Activated CD4-positive, alpha-beta T cell treated with anti-CD3 and anti-CD28 coated beads for 24 hours (primary cell): ENCODE measurements at regions not wholly inside any gene's neighbourhood (a gene's known extent, or its start where the extent isn't known, plus 50 kb on each side); places are given as distances from the start of the nearest gene placed in this dataset.

Experiments
- DNase-seq, 2 donors: peaks; one replicate each; pipeline ENCODE4 v3.0.0-alpha.2; 2020; ENCODE audit warnings: low read depth in 2 of 2

DNA sequence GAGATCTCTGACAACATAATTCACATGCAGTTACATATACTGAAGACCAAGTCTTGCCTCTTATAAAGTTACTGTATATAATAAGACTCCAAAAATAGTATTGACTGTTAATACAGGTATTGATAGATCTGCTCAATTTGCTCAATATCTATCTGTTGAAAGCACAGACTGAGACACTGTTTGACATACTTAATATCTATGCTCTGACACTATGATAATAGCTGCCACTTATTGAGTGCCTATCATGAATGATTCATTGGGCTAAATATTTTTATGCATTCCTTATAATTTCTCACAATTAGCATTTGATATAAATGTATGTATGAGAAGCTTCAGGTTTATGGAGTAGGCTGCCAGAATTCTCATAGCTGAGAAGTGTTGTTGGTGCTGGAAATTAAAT is 1600.9 kb upstream of the IGFBP7 start:
- DNase-seq, result no peak

DNA sequence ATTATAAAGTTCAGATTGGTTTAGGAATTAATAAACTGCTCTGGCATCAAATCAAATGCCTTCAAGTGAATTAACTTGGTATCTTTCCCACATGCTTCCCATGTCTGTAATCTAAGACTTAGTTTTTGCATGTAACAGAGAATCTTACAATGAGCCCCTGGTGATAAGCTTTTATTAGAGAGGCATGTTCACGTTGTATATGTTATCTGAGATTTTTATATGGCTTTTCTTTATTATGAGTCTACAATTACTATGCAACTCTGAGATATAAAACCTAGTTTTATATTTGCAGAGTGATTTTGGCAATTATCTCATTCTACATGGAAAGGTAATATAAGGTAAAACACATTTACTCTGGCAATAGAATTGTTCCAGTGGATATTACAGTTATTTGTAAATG is 1578.4 kb upstream of the IGFBP7 start:
- no peak for DNase-seq

DNA sequence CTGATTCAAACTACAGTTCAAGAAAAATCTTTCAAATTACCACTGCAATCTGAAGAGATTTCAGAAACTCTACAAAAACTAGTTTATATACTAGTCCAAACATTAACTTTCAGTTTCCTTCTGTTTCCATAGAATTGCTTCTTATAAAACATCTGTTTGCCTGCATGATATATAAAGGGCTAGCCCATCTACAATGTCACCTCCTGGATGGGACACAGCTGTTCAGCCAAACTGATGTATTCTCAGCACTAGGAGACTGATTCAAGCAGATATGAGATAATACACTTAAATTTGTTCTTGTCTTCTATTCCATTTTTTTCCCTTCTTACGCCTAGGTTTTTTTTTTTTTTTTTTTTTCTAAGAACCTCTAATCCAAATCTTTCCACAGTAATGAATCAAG is 1569.7 kb upstream of the IGFBP7 start:
- no peak for DNase-seq

DNA sequence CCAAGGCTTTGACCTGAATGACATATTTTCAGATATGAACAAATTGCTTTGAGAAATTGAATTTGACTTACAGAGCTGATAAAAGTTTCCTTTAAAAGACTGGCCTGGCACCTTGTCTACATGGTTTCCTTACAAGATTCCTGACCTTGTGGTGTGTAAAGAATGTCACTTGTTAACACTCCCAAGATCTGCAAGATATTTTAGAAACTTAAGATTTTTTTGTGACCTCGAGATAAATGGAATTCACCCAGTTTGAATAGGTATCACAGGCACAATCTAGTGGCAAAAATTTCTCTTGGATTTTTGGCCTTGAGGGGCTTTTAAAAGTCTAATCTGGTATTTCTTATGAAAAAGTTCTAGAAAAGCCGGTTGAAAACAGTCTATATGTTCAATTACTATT is 1568.9 kb upstream of the IGFBP7 start:
- DNase-seq, result no peak

DNA sequence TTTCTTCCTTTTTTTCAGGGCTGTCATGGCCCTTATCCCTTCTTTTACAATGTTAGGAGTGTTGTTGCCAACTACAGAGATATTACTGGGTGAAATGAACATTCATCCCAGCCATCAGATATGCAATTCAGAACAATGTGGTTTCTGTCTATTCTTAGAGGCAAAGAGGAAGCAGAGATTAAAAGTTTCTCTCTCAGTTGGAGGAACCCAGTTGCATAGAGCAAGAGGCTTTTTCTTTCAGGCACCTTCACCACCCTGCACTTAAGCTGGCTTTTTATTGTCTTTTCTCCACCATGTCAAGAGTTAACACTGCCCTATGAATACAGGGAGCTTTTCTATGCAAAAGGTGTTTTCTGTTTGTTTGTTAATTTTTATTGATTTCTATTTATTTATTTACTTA is 1559.6 kb upstream of the IGFBP7 start:
- no peak for DNase-seq

DNA sequence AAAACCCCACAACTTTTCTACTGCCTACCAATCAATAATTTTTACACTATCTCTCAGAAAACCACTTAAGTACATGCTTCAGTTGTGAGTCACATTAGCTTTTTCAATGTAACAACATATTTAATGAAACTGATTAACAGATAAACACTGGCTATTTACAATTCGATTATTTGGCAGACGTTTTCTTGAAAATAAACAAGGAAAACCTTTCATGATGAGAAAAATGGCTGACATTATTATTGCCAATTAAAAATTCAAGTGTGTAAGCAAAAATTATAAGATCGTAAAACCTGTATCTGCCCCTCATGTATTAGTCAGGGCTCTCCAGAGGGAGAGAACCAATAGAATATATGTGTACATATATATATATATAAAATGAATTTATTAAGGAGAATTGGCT is 1555.5 kb upstream of the IGFBP7 start:
- DNase-seq, result no peak

DNA sequence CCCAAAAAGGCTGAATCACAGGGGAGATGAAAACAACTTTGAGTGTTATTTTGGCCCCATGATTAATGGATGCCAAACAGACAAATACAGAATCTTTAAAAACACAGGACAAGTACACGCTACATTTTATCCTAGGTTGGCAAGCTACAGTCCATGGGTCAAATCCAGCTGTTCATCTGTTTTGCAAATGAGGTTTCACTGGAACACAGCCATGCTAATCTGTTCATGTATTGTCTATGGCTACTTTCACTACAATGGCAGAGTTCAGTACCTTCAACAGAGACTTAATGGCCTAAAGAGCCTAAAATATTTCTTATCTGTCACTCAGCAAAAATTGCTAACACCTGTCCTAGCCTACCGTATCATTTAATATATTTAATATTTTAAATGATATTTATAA is 1548.5 kb upstream of the IGFBP7 start:
- no peak for DNase-seq

DNA sequence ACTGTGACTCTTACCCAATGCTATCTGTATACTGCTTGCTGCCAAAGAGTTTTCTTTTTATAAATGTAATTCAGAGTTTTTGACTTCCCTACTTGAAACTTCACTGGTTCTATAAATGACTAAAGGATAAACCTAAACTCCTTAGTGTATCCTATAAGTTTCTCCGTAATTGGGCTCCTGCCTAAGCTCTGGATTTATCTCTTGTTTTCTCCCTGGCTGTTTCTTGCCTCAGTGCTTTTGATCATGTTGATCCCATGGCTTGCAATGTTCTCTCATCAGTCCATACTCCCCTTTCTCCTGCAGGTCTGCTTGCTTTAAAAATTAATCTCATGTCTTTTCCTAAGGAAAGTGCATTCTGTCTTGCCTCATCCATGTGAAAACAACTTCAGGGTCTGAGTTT is 1543.1 kb upstream of the IGFBP7 start:
- DNase-seq, result no peak

DNA sequence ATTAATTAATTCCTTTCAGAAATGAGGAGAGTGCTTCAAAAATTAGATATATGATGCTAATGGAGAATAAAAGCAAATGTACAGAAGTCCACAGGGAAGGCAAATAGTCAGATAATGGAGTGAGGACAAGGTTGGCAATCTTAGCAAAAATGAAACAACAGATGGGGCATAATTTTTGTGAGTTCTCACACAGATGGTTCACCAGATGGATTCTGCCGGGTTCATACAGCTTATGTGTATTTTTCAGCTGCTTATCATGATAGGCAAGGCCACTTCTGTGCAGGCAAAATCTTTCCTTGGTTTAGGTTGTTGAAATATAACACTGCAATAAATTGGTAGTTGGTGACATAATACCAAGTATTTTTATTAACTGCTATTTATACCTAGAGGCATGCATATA is 1539.0 kb upstream of the IGFBP7 start:
- DNase-seq, result no peak

DNA sequence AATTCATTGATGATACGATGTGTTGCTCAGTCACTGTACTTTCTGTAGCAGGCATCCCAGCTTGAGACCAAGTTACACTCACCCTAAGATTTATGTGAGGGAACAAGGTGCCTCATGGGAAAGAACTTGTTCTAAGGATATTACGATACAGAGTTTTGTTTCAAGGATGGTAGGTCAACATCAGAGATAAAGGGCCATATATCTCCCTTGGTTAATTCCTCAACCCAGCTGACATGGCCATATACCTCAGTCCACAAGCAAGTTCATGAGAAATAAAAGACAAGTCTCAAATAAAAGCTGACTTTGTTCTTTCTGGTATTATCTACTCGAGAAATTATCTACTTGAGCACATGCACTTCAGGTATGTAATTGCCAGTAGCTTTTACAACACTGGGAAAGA is 1535.9 kb upstream of the IGFBP7 start:
- DNase-seq, result no peak

DNA sequence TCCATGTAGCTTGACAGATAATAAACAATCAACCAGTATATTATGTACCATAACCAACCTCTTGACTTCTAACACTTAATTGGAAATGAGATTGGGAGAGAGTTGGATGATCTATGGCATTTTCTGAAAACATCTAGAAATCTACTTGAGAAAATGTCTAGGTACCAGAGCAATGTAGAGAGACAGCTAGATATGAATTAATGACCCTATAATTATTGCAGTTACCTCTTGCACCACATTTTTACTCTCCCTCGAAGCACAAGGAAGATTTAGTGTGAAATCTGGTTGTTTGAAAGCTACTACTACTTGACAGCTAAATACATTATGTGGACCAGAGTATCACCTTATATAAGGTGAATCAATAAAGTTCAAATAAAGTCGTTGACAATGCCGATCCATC is 1534.4 kb upstream of the IGFBP7 start:
- DNase-seq, result no peak

DNA sequence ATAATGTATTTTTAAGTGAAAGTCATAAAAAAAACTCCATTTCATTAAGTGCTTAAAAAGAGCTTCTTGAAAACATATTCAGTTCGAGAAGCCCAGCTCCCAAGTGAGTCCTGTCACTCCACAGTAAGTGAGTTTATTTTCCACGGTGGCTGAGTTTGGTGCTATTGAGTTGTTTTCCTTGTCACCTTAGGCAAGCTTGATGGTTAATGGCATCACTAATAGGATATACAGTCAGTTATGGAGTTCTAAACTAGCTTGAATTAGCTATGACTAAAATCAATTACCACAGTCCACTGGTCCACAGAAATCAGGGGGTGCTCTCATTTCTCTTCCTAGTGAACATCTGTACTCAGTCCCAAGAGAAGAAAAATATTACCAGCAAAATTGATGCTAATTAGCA is 1526.2 kb upstream of the IGFBP7 start:
- no peak for DNase-seq

DNA sequence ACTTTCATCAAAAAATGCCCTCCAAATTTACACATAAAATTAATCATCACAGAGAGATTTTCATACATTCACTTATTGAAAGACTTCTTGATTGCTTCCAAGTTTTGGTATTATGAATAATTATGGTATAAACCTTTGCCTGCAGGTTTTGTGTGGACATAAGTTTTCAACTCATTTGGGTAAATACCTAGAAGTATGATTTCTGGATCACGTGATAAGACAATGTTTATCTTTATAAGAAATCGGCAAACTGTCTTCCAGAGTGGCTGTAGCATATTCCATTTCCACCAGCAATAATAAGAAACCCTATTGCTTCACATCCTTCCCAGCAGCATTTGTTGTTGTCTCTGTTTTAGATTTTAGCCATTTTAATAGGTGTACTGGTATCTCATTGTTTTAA is 1507.0 kb upstream of the IGFBP7 start:
- no peak for DNase-seq

DNA sequence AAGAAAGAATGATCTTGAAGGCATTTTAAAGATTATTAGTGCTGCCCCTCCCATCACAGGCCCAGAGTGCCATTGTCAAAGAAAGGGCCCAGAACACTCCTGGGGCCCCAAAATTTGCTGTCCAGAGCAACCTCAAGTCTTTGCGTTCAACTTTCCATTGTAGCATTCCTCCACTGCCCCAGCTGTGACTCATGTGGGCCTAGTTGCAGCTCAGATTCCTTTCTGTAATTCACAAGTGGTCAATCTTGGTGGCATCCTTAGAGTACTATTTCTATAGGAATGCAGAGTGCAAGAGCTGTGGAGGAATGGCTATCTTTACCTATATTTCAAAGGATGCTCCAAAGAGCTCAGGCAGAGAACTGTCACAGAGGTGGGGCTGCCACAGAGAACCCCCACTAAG is 1500.8 kb upstream of the IGFBP7 start:
- no peak for DNase-seq

DNA sequence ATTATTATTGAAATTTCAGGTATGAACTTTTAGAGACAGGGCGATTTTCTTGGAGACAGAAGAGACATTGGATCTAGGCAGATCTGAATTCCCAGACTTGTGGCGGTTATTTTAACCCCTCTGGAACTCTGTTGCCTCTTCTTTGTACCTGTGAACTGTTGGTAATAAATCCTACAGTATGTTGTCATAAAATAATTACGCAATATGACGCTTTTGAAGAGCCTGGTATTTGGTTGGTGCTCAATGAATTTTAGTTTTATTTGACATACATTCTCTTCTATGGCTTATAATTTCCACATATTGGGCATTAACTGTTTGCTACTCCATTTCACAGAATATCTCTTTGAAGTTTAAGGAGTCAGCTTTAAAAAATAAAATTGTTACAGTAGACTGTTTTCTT is 1496.1 kb upstream of the IGFBP7 start:
- no peak for DNase-seq

DNA sequence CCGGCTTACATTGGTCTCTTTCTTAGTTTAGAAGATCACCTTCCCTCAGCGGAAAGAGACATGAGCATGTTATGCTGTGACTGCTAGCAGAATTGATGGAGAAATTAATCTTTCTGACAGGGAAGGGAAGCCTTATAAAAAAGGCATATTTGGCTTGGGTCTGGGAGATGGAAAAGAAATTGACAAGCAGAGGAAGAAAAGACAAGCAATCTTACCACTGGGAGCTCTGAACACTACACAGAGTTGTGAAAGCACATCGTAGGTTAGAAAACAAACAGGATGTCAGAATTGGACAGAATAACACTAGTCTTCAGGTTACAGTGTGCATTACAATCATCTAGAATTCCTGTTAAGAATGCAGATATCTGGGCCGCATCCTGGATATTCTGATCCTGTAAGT is 1493.8 kb upstream of the IGFBP7 start:
- no peak for DNase-seq

DNA sequence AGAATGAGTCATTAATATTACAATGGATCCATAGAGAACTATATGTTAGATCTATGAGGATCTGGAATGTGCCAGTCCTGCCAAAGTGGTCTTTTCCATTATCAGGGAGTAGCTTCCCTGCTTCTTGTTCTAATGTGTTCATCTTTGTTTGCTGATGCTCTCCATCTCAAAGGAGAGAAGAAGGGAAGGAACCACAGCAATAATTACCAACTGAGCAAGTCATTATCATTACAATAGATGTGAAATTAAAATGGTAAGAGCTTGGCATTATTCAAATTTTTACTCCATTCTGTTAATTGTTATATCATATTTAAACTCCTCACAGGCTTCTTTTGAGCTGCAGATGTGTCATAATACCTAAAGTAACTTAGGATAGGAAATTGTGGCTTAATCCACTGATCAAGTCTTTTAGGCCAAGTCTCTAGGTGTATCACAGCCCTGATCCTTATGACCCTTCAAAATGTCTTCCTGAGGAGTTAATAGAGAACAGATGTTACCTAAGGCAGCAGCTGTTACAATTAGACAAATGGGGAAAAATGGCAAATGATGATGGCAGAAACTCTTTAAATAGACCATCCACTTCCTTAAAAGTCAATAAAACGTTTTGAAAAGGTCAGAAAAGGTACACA is 1492.7 kb upstream of the IGFBP7 start:
- DNase-seq, result no peak

DNA sequence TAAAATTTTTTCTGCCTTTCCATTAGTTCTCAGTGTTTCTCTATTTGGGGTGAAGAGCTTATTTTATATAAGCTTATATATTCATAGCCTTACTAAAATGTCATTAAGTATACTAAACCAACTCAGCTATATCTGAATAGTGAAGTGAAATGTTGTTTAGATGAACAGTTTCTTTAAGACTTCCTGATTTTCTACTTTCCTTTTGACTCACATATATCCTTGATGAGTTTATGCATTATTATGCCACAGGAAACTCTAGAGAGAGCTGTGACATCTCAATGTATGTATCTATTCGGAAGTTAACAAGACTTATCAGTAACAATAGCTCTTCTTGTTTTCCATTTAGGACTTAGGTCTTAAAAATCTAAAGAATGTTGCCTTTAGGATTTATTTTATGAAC is 1491.8 kb upstream of the IGFBP7 start:
- no peak for DNase-seq

DNA sequence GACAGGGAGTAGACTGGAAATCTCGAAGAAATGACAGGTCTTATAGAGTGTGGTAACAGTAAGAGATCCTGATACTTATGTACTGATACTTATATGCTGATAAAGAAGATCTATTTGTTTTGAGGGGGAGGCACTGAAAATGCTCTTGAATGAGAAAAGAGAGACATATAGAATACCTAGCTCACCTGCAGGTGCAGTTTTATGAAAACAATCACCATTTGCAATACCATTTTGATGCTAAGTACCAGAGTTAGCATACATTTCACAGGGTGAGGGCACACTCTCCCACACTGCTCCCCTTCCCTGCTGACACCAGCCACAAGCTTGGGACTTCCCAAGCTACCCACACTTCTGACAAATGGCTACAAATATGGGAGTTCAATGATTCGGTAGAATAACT is 1490.1 kb upstream of the IGFBP7 start:
- no peak for DNase-seq

DNA sequence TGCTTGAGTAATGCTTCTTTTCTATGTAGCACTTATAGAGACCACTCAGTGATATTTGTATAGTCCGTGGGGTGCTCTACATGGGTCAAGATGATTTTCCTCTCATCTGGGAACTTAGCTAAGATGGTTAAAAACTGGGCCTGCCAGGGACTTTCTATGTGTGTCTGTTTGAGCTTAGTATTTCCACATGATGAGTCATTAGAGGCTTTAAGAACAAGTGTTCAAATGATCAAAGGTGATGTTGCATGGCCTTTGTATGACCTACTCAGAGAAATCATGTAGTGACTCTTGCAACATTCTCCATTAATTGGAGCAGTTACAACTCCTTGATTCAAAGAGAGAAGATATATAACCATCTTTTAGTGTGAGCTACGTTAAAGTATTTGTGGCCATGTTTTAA is 1480.5 kb upstream of the IGFBP7 start:
- DNase-seq, result no peak

DNA sequence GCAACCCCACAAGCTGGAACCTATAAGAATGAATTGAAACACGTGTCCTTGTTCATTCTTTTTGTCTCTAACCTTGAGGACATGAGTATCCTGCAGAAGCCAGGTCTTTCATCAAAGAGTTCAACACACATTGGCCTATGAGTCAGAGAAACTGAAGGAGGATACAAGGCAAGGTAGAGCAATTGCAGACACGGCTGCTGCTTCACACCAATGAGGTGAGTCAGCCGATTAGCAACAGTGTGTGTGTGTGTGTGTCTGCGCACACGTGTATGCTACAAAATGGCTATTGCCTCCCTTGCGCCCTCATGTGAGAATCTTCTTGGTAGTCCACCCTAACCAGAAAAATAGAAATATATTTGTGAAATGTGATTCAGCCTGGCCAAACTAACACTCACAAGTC is 1477.7 kb upstream of the IGFBP7 start:
- DNase-seq, result no peak

DNA sequence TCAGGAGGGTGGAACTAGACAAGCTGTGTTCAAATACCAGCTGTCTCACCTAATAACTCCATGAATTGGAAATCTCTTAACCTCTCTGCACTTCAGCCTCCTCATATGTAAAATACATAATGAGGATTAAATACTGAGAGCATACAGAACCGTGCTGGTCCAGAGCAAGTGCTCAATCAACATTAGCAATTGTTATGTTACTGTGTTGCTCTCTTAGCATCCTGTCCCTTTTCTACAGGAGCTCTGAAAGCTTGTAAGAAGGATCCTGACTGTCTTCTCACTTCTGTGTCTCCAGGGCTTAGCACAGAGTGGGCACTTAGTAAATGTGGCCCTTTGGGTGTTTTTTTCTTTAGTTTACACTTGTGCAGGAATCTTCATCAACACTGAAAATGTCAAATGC is 1456.1 kb upstream of the IGFBP7 start:
- DNase-seq, result no peak

DNA sequence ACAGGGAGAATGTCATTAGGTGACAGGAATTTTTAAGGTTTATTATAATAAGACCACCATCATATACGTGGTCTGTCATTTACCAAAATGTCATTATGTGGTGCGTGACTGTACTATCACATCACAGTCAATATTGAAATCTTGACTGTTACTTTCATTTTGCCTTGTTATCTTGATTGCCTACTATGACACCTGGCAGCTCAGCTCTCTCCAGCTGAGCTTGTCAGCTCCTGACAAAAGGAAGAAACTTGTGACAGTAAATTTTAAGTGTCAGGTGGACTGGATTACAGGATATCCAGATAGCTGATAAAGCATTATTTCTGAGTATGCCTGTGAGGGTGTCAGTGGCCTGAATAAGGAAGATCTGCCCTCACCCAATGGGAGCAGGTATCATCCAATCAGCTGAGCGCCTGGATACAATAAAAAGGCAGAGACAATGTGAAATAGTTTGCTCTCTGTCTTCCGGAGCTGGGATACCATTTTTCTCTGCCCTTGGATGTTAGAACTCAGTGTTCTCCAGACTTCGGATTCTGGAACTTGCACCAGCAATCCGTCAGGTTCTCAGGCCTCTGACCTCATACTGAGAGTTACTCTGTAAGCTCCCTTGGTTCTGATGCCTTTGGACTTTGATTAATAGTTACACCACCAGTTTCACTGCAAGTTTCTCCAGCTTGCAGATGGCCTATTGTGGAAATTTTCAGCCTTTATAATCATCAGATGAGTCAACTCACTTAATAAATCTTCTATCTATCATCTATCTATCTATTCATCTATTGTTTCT is 1454.7 kb upstream of the IGFBP7 start:
- no peak for DNase-seq

DNA sequence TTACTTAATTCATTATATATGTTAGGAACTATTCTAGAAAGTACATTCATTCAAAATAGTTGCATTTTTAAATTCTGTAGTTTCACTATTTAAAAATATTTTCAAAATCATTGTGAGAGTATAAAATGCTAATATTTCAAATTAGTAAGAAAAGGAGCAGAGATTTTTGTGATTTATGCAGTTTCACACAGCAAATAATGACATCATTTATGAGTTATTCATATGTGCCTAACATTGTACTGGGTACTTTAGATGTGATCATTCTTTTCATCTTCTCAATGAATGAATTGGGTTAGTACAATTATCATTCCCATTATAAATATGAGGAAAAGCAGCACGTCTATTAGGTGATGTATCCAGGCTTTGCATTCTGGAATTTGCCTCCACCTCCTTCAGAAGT is 1451.0 kb upstream of the IGFBP7 start:
- DNase-seq, result no peak
